ENCODE measurements at regions not wholly inside any gene's neighbourhood (a gene's known extent, or its start where the extent isn't known, plus 50 kb on each side); places are given as distances from the start of the nearest gene placed in this dataset.

DNA sequence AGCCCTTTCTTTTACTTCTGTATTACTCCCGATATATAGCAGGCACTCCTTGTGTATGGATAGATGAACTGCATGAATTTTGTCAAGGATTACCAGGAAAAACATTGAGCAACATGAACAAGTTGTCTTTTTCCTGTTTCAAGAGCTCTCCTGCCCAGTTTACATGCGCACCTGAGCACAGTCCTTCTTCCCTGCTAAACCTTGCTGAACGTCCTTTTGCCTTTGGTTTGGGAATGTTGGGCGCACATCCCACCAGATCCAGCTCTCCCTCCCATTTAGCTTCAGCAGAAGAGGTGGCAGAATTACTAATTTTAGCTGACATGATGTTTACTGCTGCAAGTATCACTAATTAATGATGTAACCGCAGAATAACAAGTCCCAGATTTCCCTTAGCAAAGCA lies 121.4 kb upstream of the TMCC3 start:
- TF ChIP-seq, protein P1, sequence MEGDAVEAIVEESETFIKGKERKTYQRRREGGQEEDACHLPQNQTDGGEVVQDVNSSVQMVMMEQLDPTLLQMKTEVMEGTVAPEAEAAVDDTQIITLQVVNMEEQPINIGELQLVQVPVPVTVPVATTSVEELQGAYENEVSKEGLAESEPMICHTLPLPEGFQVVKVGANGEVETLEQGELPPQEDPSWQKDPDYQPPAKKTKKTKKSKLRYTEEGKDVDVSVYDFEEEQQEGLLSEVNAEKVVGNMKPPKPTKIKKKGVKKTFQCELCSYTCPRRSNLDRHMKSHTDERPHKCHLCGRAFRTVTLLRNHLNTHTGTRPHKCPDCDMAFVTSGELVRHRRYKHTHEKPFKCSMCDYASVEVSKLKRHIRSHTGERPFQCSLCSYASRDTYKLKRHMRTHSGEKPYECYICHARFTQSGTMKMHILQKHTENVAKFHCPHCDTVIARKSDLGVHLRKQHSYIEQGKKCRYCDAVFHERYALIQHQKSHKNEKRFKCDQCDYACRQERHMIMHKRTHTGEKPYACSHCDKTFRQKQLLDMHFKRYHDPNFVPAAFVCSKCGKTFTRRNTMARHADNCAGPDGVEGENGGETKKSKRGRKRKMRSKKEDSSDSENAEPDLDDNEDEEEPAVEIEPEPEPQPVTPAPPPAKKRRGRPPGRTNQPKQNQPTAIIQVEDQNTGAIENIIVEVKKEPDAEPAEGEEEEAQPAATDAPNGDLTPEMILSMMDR (IDR thresholded peaks at IDR 0.05; ENCODE audit: insufficient read depth, low read depth, low read length, missing control alignments) = no peak
- no peak for DNase-seq (ENCODE audit: low read depth)
- H3K4me3 ChIP-seq (ENCODE audit: low read length) = no peak overlapping the region

DNA sequence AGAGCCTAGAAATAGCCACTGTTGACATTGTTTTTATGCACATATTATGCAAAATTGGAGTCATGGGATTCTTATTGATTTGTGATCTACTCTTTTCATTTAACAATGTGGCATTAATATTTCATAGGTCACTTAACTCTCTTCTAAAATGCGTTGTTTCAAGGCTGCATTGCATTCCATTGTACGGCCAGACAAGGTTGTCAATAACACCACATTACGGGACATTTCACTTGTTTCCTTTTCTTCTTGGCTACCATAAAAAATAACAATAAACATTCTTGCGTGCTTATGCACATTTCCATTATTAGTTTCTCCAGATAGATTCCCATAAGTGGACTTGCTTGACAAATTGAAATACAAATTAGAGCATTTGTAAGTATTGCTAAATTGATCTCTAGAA lies 120.8 kb upstream of the TMCC3 start:
- H3K4me3 ChIP-seq (ENCODE audit: low read length) = no peak overlapping the region
- TF ChIP-seq, protein P1 (IDR thresholded peaks at IDR 0.05; ENCODE audit: insufficient read depth, low read depth, low read length, missing control alignments) = no peak

DNA sequence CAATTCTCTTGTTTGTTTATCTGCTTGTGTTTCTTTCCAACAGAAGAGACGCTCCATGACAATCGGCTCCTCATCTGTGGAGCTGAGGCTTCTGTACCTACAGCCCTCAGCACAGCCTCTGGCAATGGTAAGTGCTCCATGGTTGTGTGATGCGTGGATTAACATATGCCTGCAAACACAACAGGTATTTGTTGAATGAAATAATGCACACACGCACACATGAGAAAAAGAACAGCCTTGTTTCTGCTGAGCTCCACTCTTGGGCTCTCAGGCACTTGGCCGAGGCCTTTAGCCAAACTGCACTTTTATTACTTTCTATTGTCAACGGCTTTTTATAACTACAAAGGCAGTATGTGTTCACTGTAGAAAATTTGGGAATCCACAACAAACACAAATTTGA lies 120.4 kb upstream of the TMCC3 start:
- no peak overlapping the region for H3K4me3 ChIP-seq (ENCODE audit: low read length)
- DNase-seq (ENCODE audit: low read depth) = no peak
- TF ChIP-seq, protein P1 (IDR thresholded peaks at IDR 0.05; ENCODE audit: insufficient read depth, low read depth, low read length, missing control alignments) = no peak

More for the DNA sequence above, 120.8 kb upstream of the TMCC3 start:
- DNase-seq (ENCODE audit: low read depth) = no peak

DNA sequence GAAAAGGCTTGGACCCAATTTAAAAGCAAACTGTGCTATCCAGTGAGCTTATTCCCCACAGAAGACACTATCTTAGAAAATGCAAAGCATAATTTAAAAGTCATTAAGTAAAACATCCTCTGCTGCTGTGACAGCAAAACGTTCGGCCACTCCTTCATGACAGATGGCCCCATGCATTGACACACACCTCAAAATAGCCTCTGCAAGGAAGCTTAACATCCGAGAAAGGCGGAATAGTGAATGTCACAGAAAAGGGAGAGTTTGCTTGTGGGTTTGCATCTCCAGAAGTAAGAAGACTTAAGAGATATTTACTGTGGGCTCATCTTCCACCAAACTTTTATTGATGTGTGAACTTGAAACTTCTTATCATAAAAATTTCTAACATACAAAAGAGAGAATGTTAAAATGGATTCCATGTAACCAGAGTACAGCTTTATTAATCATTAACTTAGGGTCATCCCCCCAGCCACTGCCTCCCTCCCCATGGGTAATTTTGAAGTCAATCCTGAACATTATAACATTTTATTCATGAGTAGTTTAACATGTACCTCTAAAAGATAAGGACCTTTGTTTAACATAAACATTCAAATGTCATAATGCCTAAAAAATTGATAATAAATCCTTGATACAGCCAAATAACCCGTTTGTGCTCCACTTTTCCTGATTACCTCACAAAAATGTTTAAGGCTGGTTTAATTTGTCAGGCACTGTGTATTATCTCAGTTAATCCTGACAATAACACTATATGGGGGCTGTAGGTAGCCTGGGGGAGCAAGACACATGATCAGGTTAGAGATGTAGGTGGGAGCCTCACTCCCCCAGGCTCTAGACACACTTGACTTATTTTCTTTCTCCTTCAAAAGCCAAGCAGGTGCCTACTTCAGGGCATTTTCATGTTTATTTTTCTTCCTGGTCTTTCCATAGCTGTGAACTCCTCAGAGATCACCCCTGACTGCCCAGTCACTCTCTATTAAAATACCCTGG lies 119.7 kb upstream of the TMCC3 start:
- no peak for DNase-seq (ENCODE audit: low read depth)
- TF ChIP-seq, protein P1 (IDR thresholded peaks at IDR 0.05; ENCODE audit: insufficient read depth, low read depth, low read length, missing control alignments) = no peak
- H3K4me3 ChIP-seq (ENCODE audit: low read length) = no peak overlapping the region

DNA sequence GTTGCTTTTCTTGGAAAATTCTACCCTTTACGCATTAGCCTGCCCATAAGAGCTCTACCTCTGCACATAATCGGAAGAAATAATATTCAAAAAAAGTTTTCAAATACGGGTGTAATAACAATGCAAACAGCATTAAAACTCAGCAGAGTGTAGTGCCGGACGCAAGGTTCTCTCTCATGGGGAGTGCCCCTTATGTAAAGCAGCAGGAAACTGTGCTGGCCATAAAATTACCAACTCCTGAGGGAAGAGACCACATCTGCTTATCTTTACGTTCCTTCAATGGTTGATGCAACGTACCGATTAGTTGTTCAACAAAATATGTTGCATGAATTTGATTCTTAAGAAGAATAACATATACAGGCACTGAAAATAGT lies 118.7 kb upstream of the TMCC3 start:
- TF ChIP-seq, protein P1 (IDR thresholded peaks at IDR 0.05; ENCODE audit: insufficient read depth, low read depth, low read length, missing control alignments) = no peak
- no peak overlapping the region for H3K4me3 ChIP-seq (ENCODE audit: low read length)
- DNase-seq (ENCODE audit: low read depth) = no peak

- TF ChIP-seq, protein P1 (IDR thresholded peaks at IDR 0.05; ENCODE audit: insufficient read depth, low read depth, low read length, missing control alignments) = no peak
- H3K4me3 ChIP-seq (ENCODE audit: low read length) = no peak overlapping the region
- DNase-seq (ENCODE audit: low read depth) = no peak
Observed at GRCh38 chr12:94768398-94769046, 118.2 kb upstream of the TMCC3 start.
